ENCODE measurements at regions not wholly inside any gene's neighbourhood (a gene's known extent, or its start where the extent isn't known, plus 50 kb on each side); places are given as distances from the start of the nearest gene placed in this dataset.

DNA sequence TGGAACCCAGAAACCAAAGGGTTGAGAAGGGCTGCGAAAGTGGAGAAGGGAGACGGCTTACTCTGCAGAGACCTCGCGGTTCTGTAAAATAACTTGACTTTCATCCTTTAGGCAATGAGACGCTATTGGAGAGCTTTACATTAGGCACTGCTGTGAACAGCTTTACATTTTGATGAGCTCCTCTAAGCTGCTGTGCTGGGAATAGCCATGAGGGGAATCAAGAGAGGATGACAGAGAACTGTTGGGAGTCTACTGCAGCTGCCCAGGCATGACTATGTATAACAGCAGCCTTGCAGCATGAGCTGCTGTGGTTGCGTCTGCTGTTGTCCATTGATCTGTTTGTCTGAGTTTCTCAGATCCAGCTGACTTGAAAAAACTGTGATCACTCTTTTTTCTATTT lies 310.8 kb upstream of the MAP2 start:
- Histone ChIP-seq H4K91ac (ENCODE audit: insufficient read length, low read depth, low read length) (no peak overlapping the region), H2BK5ac (ENCODE audit: insufficient read length, low read length) (no peak overlapping the region), H2AFZ (ENCODE audit: low read length) (no peak overlapping the region), H3K4me2 (ENCODE audit: insufficient read depth, insufficient read length, low read length) (no peak overlapping the region), H2BK120ac (ENCODE audit: low read depth, low read length, poor library complexity, severe bottlenecking) (no peak overlapping the region), H3K4ac (ENCODE audit: low read depth, low read length) (no peak overlapping the region), H2AK5ac (ENCODE audit: insufficient read length, low read length) (no peak overlapping the region), H3K9ac (ENCODE audit: extremely low read depth, insufficient read length, low read length) (no peak overlapping the region), H3K79me1 (ENCODE audit: insufficient read depth, low read depth, low read length, poor library complexity, severe bottlenecking) (no peaks in the 10 kb centered on the region), H2BK15ac (ENCODE audit: low read depth, low read length) (no peak overlapping the region), H3K23me2 (ENCODE audit: insufficient read length, low read depth, low read length, poor library complexity, severe bottlenecking) (no peaks in the 10 kb centered on the region), H4K20me1 (ENCODE audit: control insufficient read depth, insufficient read depth, insufficient read length) (no peaks in the 10 kb centered on the region), H3K18ac (ENCODE audit: insufficient read length, low read depth, low read length) (no peak overlapping the region), H2BK20ac (ENCODE audit: low read depth, low read length, poor library complexity, severe bottlenecking) (no peak overlapping the region), H3T11ph (ENCODE audit: low read length) (no peak overlapping the region), H4K5ac (ENCODE audit: insufficient read length, low read depth, low read length) (no peak overlapping the region), H3K27me3 (ENCODE audit: insufficient read depth, low read length) (no peaks in the 10 kb centered on the region), H3K4me1 (ENCODE audit: insufficient read depth, low read length) (peaks cover 6% of the 10 kb centered on the region; the same call in 1 of the 2 replicates), H3K14ac (ENCODE audit: insufficient read depth, low read length) (no peak overlapping the region), H3K27ac (ENCODE audit: insufficient read length, low read depth, low read length) (no peak overlapping the region), H3K56ac (ENCODE audit: insufficient read length, low read depth, low read length) (no peak overlapping the region), H2BK12ac (ENCODE audit: insufficient read length, low read depth, low read length) (no peak overlapping the region), H3K23ac (ENCODE audit: insufficient read length, low read depth, low read length) (no peak overlapping the region), H3K79me2 (ENCODE audit: insufficient read depth, low read length) (no peaks in the 10 kb centered on the region), H3K9me3 (ENCODE audit: control insufficient read depth, low read depth, low read length) (no peaks in the 10 kb centered on the region), H4K8ac (replicated peaks; ENCODE audit: insufficient read length, low read depth, low read length) (no peak overlapping the region)
- Mint-ChIP-seq H3K9me3 (peaks cover 0 to under 1% of the 10 kb centered on the region in 2 experiments; a peak in 1 of 5 replicates), H3K4me3 (no peak overlapping the region), H3K27ac (peak overlapping the region in 2 of 3 experiments; percentile 3 to 59; a peak in 4 of 7 replicates), H3K27me3 (ENCODE audit: low read depth) (no peaks in the 10 kb centered on the region), H3K36me3 (ENCODE audit: insufficient read depth in 1 of 3, low read depth in 3 of 3) (peaks cover 0 to 3% (median 0%) of the 10 kb centered on the region in 3 experiments; a peak in 3 of 7 replicates), H3K4me1 (peaks cover 35 to 41% of the 10 kb centered on the region in 2 experiments)
- 0 out of 3 replicates have a peak, but pooled peaks have one; percentile 16 for TF ChIP-seq CTCF (conservative IDR thresholded peaks at IDR 0.05)
- peak; percentile 52 for DNase-seq
- WGBS (ENCODE audit: extremely low coverage, insufficient read length, low lambda C conversion rate) = no CpG with 5 or more reads among the region's 6 CpGs

Data from H9 (cell line).